Mesenteric fat pad (tissue), 1 donor: ENCODE measurements at regions not wholly inside any gene's neighbourhood (a gene's known extent, or its start where the extent isn't known, plus 50 kb on each side); places are given as distances from the start of the nearest gene placed in this dataset.

Experiments used
- DNase-seq: peaks from one replicate; pipeline ENCODE4 v3.0.0-alpha.2; 2020; ENCODE audit warnings: low spot score
- donor health status: DM: yes; HTN: yes; CAD: no.

GRCh38 chr17:71114911-71115668 lies 945.8 kb downstream of the KCNJ2 start:
- DNase-seq, result no peak

GRCh38 chr17:71115669-71115972 lies 946.3 kb downstream of the KCNJ2 start:
- DNase-seq, result no peak

- DNase-seq, result no peak
Measured at GRCh38 chr17:71117466-71117865, 948.1 kb downstream of the KCNJ2 start.

GRCh38 chr17:71118039-71118438 lies 948.7 kb downstream of the KCNJ2 start:
- no peak for DNase-seq

GRCh38 chr17:71127416-71127815 lies 958.1 kb downstream of the KCNJ2 start:
- no peak for DNase-seq

- no peak for DNase-seq
Measured at GRCh38 chr17:71142333-71142732, 973.0 kb downstream of the KCNJ2 start.

GRCh38 chr17:71145486-71145885 lies 975.3 kb upstream of the SOX9 start:
- DNase-seq, result no peak

GRCh38 chr17:71147906-71148305 lies 972.9 kb upstream of the SOX9 start:
- DNase-seq, result no peak

GRCh38 chr17:71149607-71150006 lies 971.2 kb upstream of the SOX9 start:
- DNase-seq, result no peak

GRCh38 chr17:71157297-71157696 lies 963.5 kb upstream of the SOX9 start:
- DNase-seq, result no peak

GRCh38 chr17:71158437-71158836 lies 962.4 kb upstream of the SOX9 start:
- no peak for DNase-seq

- no peak for DNase-seq
Measured at GRCh38 chr17:71163121-71163812, 957.6 kb upstream of the SOX9 start.

- DNase-seq, result no peak
Measured at GRCh38 chr17:71163813-71164122, 957.1 kb upstream of the SOX9 start.

- no peak for DNase-seq
Measured at GRCh38 chr17:71164561-71164960, 956.3 kb upstream of the SOX9 start.

- no peak for DNase-seq
Measured at GRCh38 chr17:71166311-71166710, 954.5 kb upstream of the SOX9 start.

GRCh38 chr17:71168053-71168741 lies 952.6 kb upstream of the SOX9 start:
- DNase-seq, result no peak

- DNase-seq, result no peak
Measured at GRCh38 chr17:71170070-71170469, 950.8 kb upstream of the SOX9 start.

GRCh38 chr17:71171270-71171669 lies 949.5 kb upstream of the SOX9 start:
- DNase-seq, result no peak

- DNase-seq, result no peak
Measured at GRCh38 chr17:71173991-71174390, 946.8 kb upstream of the SOX9 start.

- no peak for DNase-seq
Measured at GRCh38 chr17:71176331-71176730, 944.5 kb upstream of the SOX9 start.

GRCh38 chr17:71176928-71177443 lies 943.8 kb upstream of the SOX9 start:
- DNase-seq, result no peak

GRCh38 chr17:71180801-71181385 lies 939.9 kb upstream of the SOX9 start:
- DNase-seq, result no peak
